H1 (cell line): ENCODE measurements at regions not wholly inside any gene's neighbourhood (a gene's known extent, or its start where the extent isn't known, plus 50 kb on each side); places are given as distances from the start of the nearest gene placed in this dataset.

ENCODE experiments used
- CTCF ChIA-PET: fragments of 300-600 bp; sonication (Branson Sonifier 250); formaldehyde crosslinking; loops from one replicate; lab custom pipeline; 2021; ENCODE audit not compliant: partially characterized antibody; lab: Charles Lee
- POLR2A ChIA-PET: fragments of 300-600 bp; sonication (Branson Sonifier 250); formaldehyde crosslinking; loops from one replicate; lab custom pipeline; 2021; ENCODE audit warnings: inconsistent platforms; ENCODE audit not compliant: partially characterized antibody; lab: Charles Lee
- DNase-seq, 2 experiments: peaks; one replicate each; pipeline versions ENCODE4 v3.0.0 to v3.0.0-alpha.2; 2010 to 2022; ENCODE audit warnings: low spot score in 2 of 2, low read depth in 1 of 2, mixed read lengths in 1 of 2
- FAIRE-seq: peaks from 2 replicates; lab custom pipeline; 2011; peaks lifted over from hg19 to GRCh38; lab: Jason Lieb, UNC
- H2AFZ ChIP-seq: 2 replicates; pipeline ENCODE4 v1.8.1; 2012; ENCODE audit warnings: low read length, inconsistent platforms
- H2AK5ac ChIP-seq: 2 replicates; pipeline ENCODE4 v1.6.1; 2013; ENCODE audit warnings: low read depth, low read length
- H2BK120ac ChIP-seq: replicated peaks from 2 replicates; pipeline ENCODE3; 2013; ENCODE audit warnings: low read depth, low read length, inconsistent platforms
- H2BK12ac ChIP-seq: 2 replicates; pipeline ENCODE4 v1.6.1; 2013; ENCODE audit warnings: low read depth, low read length
- H2BK15ac ChIP-seq: 2 replicates; pipeline ENCODE4 v1.6.1; 2013; ENCODE audit warnings: low read length
- H2BK20ac ChIP-seq: 2 replicates; pipeline ENCODE4 v1.6.1; 2013; ENCODE audit warnings: low read length
- H2BK5ac ChIP-seq: 2 replicates; pipeline ENCODE4 v1.6.1; 2013; ENCODE audit warnings: low read depth, low read length
- H3K14ac ChIP-seq: 2 replicates; pipeline ENCODE4 v1.6.1; 2013; ENCODE audit warnings: inconsistent platforms; ENCODE audit not compliant: insufficient read length
- H3K18ac ChIP-seq: 2 replicates; pipeline ENCODE4 v1.6.1; 2013; ENCODE audit warnings: low read length; ENCODE audit errors: extremely low read depth
- H3K23ac ChIP-seq: 2 replicates; pipeline ENCODE4 v1.6.1; 2013; ENCODE audit warnings: inconsistent platforms; ENCODE audit not compliant: insufficient read length
- H3K23me2 ChIP-seq: 2 replicates; pipeline ENCODE4 v1.6.1; 2013; ENCODE audit warnings: low read depth, low read length
- H3K27ac ChIP-seq: 2 replicates; pipeline ENCODE4 v1.6.1; 2011; ENCODE audit warnings: low read depth, low read length, inconsistent platforms
- H3K27me3 ChIP-seq, 4 experiments: replicated peaks in 1 of 4; 1 replicate in 1 of 4; 2 replicates in 3 of 4; pipeline versions ENCODE4 v1.6.1 to v1.8.1; 2011 to 2013; ENCODE audit warnings: low read length in 3 of 4, mild to moderate bottlenecking in 3 of 4, inconsistent platforms in 2 of 4, mixed read lengths in 2 of 4, moderate library complexity in 1 of 4; ENCODE audit not compliant: control insufficient read depth in 3 of 4, insufficient read depth in 3 of 4; ENCODE audit errors: extremely low read depth in 1 of 4
- H3K36me3 ChIP-seq, 4 experiments: 2 replicates each; pipeline versions ENCODE4 v1.6.1 to v1.8.1; 2011 to 2013; ENCODE audit warnings: mild to moderate bottlenecking in 4 of 4, low read length in 3 of 4, moderate library complexity in 2 of 4, control low read depth in 1 of 4, inconsistent platforms in 1 of 4; ENCODE audit not compliant: insufficient read depth in 4 of 4, control insufficient read depth in 2 of 4
- H3K4ac ChIP-seq: replicated peaks from 2 replicates; pipeline ENCODE3; 2013; ENCODE audit warnings: low read length, low read depth, mixed read lengths, inconsistent platforms; ENCODE audit not compliant: insufficient read length
- H3K4me1 ChIP-seq, 4 experiments: replicated peaks in 1 of 4; 1 replicate in 1 of 4; 2 replicates in 3 of 4; pipeline versions ENCODE4 v1.6.1 to v1.8.1; 2011 to 2013; ENCODE audit warnings: low read length in 3 of 4, inconsistent platforms in 2 of 4, mixed read lengths in 1 of 4; ENCODE audit not compliant: insufficient read depth in 4 of 4, control insufficient read depth in 3 of 4
- H3K4me2 ChIP-seq, 2 experiments: 2 replicates each; pipeline versions ENCODE4 v1.6.1 to v1.8.1; 2011 to 2013; ENCODE audit warnings: low read depth in 2 of 2, low read length in 2 of 2, control low read depth in 1 of 2, inconsistent platforms in 1 of 2, mild to moderate bottlenecking in 1 of 2; ENCODE audit not compliant: insufficient read depth in 1 of 2
- H3K4me3 ChIP-seq, 4 experiments: fragments of 200-600, 300-600 bp in 1 of 4; sonication (generic), shearing (Covaris generic), sonication (Bioruptor Twin) in 1 of 4; 2 replicates each; pipeline versions ENCODE4 v1.5.1 to v1.8.1; 2011 to 2016; ENCODE audit warnings: low read length in 4 of 4, low read depth in 3 of 4, control low read depth in 2 of 4, inconsistent platforms in 2 of 4, mild to moderate bottlenecking in 2 of 4, mixed read lengths in 1 of 4, moderate library complexity in 1 of 4; ENCODE audit not compliant: insufficient read depth in 2 of 4; ENCODE audit errors: extremely low read depth in 1 of 4
- H3K56ac ChIP-seq: replicated peaks from 2 replicates; pipeline ENCODE3; 2013; ENCODE audit warnings: low read depth, mild to moderate bottlenecking, mixed read lengths, low read length, inconsistent platforms; ENCODE audit not compliant: insufficient read length
- H3K79me1 ChIP-seq: 2 replicates; pipeline ENCODE4 v1.6.1; 2013; ENCODE audit warnings: low read depth, low read length, control low read depth
- H3K79me2 ChIP-seq, 2 experiments: 2 replicates each; pipeline versions ENCODE4 v1.6.1 to v1.8.1; 2012 to 2013; ENCODE audit warnings: low read length in 2 of 2, mild to moderate bottlenecking in 2 of 2, inconsistent platforms in 1 of 2; ENCODE audit not compliant: insufficient read depth in 2 of 2, control insufficient read depth in 1 of 2
- H3K9ac ChIP-seq, 4 experiments: replicated peaks in 1 of 4; 1 replicate in 1 of 4; 2 replicates in 3 of 4; pipeline versions ENCODE4 v1.6.1 to v1.8.1; 2011 to 2013; ENCODE audit warnings: low read depth in 3 of 4, low read length in 3 of 4, control low read depth in 2 of 4, mild to moderate bottlenecking in 2 of 4, moderate library complexity in 2 of 4, inconsistent platforms in 1 of 4; ENCODE audit errors: extremely low read depth in 1 of 4
- H3K9me3 ChIP-seq, 2 experiments: 2 replicates each; pipeline versions ENCODE4 v1.6.1 to v1.8.1; 2012 to 2013; ENCODE audit warnings: mild to moderate bottlenecking in 2 of 2, moderate library complexity in 2 of 2, control low read depth in 1 of 2, inconsistent platforms in 1 of 2, low read depth in 1 of 2, low read length in 1 of 2, mixed read lengths in 1 of 2; ENCODE audit not compliant: insufficient read depth in 2 of 2
- H4K20me1 ChIP-seq, 2 experiments: replicated peaks in 1 of 2; 2 replicates each; pipeline versions ENCODE3 to v1.8.1; 2011 to 2013; ENCODE audit warnings: inconsistent platforms in 2 of 2, low read length in 2 of 2, mild to moderate bottlenecking in 1 of 2; ENCODE audit not compliant: insufficient read depth in 2 of 2, control insufficient read depth in 1 of 2
- H4K5ac ChIP-seq: 2 replicates; pipeline ENCODE4 v1.6.1; 2013; ENCODE audit warnings: low read length, low read depth, mixed read lengths, inconsistent platforms; ENCODE audit not compliant: insufficient read length
- H4K8ac ChIP-seq: 2 replicates; pipeline ENCODE4 v1.8.0; 2013; ENCODE audit warnings: mild to moderate bottlenecking, moderate library complexity, low read length, inconsistent platforms; ENCODE audit not compliant: insufficient read depth; ENCODE audit errors: extremely low read depth
- H4K91ac ChIP-seq: replicated peaks from 2 replicates; pipeline ENCODE3; 2013; ENCODE audit warnings: low read length, mixed read lengths, inconsistent platforms; ENCODE audit not compliant: insufficient read length
- ASH2L ChIP-seq: fragments of 200-600, 300-600 bp; sonication (generic); IDR thresholded peaks from one replicate; pipeline ENCODE4 v1.7.1; 2017; ENCODE audit warnings: low read length
- CBX8 ChIP-seq: fragments of 300-800, 300-1000 bp; sonication (generic); IDR thresholded peaks from 2 replicates; pipeline ENCODE4 v1.7.1; 2016; ENCODE audit warnings: low read depth, low read length, borderline replicate concordance
- CHD1 ChIP-seq: IDR thresholded peaks from 2 replicates; pipeline ENCODE4 v1.6.1; 2012; ENCODE audit warnings: low read depth, low read length, improper control_type of control experiment
- CHD2 ChIP-seq: IDR thresholded peaks from 2 replicates; pipeline ENCODE4 v1.6.1; 2012; ENCODE audit warnings: low read length, improper control_type of control experiment
- CTCF ChIP-seq, 3 experiments: IDR thresholded peaks; 1 replicate in 2 of 3; 2 replicates in 1 of 3; pipeline versions ENCODE4 v1.5.1 to v1.6.1; 2011; ENCODE audit warnings: low read length in 3 of 3, mild to moderate bottlenecking in 3 of 3, inconsistent platforms in 2 of 3, low read depth in 1 of 3, moderate library complexity in 1 of 3; ENCODE audit not compliant: insufficient read depth in 1 of 3; ENCODE audit errors: control extremely low read depth in 1 of 3
- EP300 ChIP-seq, 2 experiments: IDR thresholded peaks; 1 replicate in 1 of 2; 2 replicates in 1 of 2; pipeline ENCODE4 v1.6.1; 2011 to 2012; ENCODE audit warnings: low read depth in 2 of 2, low read length in 2 of 2, mild to moderate bottlenecking in 2 of 2, borderline replicate concordance in 1 of 2, inconsistent platforms in 1 of 2, moderate library complexity in 1 of 2
- GTF2F1 ChIP-seq: IDR thresholded peaks from 2 replicates; pipeline ENCODE4 v1.6.1; 2012; ENCODE audit warnings: low read depth, low read length, improper control_type of control experiment, borderline replicate concordance
- NANOG ChIP-seq: IDR thresholded peaks from 2 replicates; pipeline ENCODE4 v1.6.1; 2011; ENCODE audit warnings: low read length, low read depth, mild to moderate bottlenecking, inconsistent platforms; ENCODE audit not compliant: insufficient read depth, poor library complexity, severe bottlenecking
- POU5F1 ChIP-seq: IDR thresholded peaks from 2 replicates; pipeline ENCODE4 v1.6.1; 2011; ENCODE audit warnings: low read depth, mild to moderate bottlenecking, low read length, moderate library complexity
- TAF1 ChIP-seq: IDR thresholded peaks from 2 replicates; pipeline ENCODE4 v1.6.1; 2011; ENCODE audit warnings: mild to moderate bottlenecking, low read depth, low read length
- WGBS, 2 experiments: shearing (Covaris generic) in 1 of 2; methylation state at CpG; one replicate each; pipeline versions ENCODE4 v1.1.6 to v1.1.7; 2013 to 2015; ENCODE audit warnings: low lambda C conversion rate in 2 of 2, mixed read lengths in 2 of 2, inconsistent platforms in 1 of 2, low coverage in 1 of 2, missing lambda C conversion rate in 1 of 2; ENCODE audit not compliant: insufficient replicate concordance in 2 of 2, insufficient coverage in 1 of 2, insufficient read length in 1 of 2; ENCODE audit errors: extremely low coverage in 1 of 2, missing lambda C conversion rate in 1 of 2; 5-methylcytosine and 5-hydroxymethylcytosine counted together

- TF ChIP-seq TAF1 = no peak
Observed at GRCh38 chr11:110807801-110808200, 95.6 kb upstream of the ARHGAP20 start (continued).

- Histone ChIP-seq H3K23ac (no peak overlapping the region), H3K79me2 (no peaks in the 10 kb centered on the region), H2AFZ (no peak overlapping the region), H3K4ac (no peak overlapping the region), H3K27me3 (no peaks in the 10 kb centered on the region), H3K56ac (no peak overlapping the region), H2BK15ac (no peak overlapping the region), H3K23me2 (no peaks in the 10 kb centered on the region), H4K8ac (no peak overlapping the region), H4K91ac (no peak overlapping the region), H3K79me1 (no peaks in the 10 kb centered on the region), H3K9ac (no peak overlapping the region), H4K20me1 (no peaks in the 10 kb centered on the region), H3K36me3 (no peaks in the 10 kb centered on the region), H3K18ac (no peak overlapping the region), H4K5ac (no peak overlapping the region), H3K9me3 (no peaks in the 10 kb centered on the region), H2BK5ac (no peak overlapping the region), H3K4me2 (no peak overlapping the region), H2BK120ac (no peak overlapping the region), H3K4me3 (no peak overlapping the region), H3K27ac (no peak overlapping the region), H2AK5ac (no peak overlapping the region), H3K14ac (no peak overlapping the region), H2BK20ac (no peak overlapping the region), H2BK12ac (no peak overlapping the region), H3K4me1 (no peaks in the 10 kb centered on the region)
- DNase-seq (no peak), FAIRE-seq (no peak)
- 87% methylated on average over 1 of the region's 1 CpG; no CpG with 5 or more reads in 1 of the 2 experiments for WGBS, 2 experiments
- ChIA-PET CTCF (no interaction called here), POLR2A (no interaction called here)
- TF ChIP-seq CBX8 (no peak), CHD1 (no peak), EP300 (IDR thresholded peaks at IDR 0.05; ENCODE audit: borderline replicate concordance in 1 of 2, low read depth in 2 of 2, low read length in 2 of 2) (no peak), GTF2F1 (no peak), CHD2 (no peak), CTCF (IDR thresholded peaks at IDR 0.05; ENCODE audit: control extremely low read depth in 1 of 3, insufficient read depth in 1 of 3, low read depth in 1 of 3, low read length in 3 of 3) (no peak), ASH2L (no peak), POU5F1 (no peak), NANOG (no peak)
Observed at GRCh38 chr11:110805756-110806155, 93.5 kb upstream of the ARHGAP20 start.
